K562 (cell line): ENCODE measurements at regions not wholly inside any gene's neighbourhood (a gene's known extent, or its start where the extent isn't known, plus 50 kb on each side); places are given as distances from the start of the nearest gene placed in this dataset.

Experiments
- ATAC-seq: fragments of 200-7000 bp; cut with Tn5 transposase; 3 replicates; pipeline ENCODE4 v1.9.1; 2020; ENCODE audit warnings: moderate library complexity
- BruUV-seq: library from RNA; stranded (reverse); fragments of 400-500 nt; replicated peaks from 2 replicates; lab custom pipeline; 2021; lab: Mats Ljungman, UMichigan
- CTCF ChIA-PET: fragments of 300-600 bp; formaldehyde crosslinking; extraction: SDS; loops from one replicate; lab custom pipeline; 2021; ENCODE audit warnings: low intra/inter-chr PET ratio; lab: Yijun Ruan, JAX
- POLR2A ChIA-PET: fragments of 300-600, 350-650 bp; sonication (Branson Sonifier 250); formaldehyde crosslinking; extraction: SDS; loops from one replicate; lab custom pipeline; 2021; ENCODE audit warnings: antibody characterized with exemption, inconsistent platforms; lab: Yijun Ruan, JAX
- DNase-seq, 4 experiments: peaks; one replicate each; pipeline versions ENCODE4 v3.0.0 to v3.0.0-alpha.2; 2011 to 2018; ENCODE audit warnings: low spot score in 3 of 4, mixed read lengths in 3 of 4; ENCODE audit errors: extremely low read depth in 1 of 4
- FAIRE-seq: peaks from 2 replicates; lab custom pipeline; 2011; peaks lifted over from hg19 to GRCh38; lab: Jason Lieb, UNC
- H2AFZ ChIP-seq: 2 replicates; pipeline ENCODE4 v1.6.0; 2011; ENCODE audit warnings: low read depth, low read length, control low read depth, inconsistent platforms
- H3K27ac ChIP-seq: fragments of 200-600 bp; 3 replicates; pipeline ENCODE4 v1.8.0; 2011; ENCODE audit warnings: low read depth, mild to moderate bottlenecking, control low read depth, inconsistent platforms, low read length, moderate library complexity, mixed read lengths; ENCODE audit errors: extremely low read depth
- H3K27me3 ChIP-seq, 2 experiments: fragments of 300-600 bp in 1 of 2; 2 replicates in 1 of 2; 3 replicates in 1 of 2; pipeline versions ENCODE4 v1.6.0 to v1.8.0; 2011; ENCODE audit warnings: inconsistent platforms in 2 of 2, low read length in 2 of 2, mild to moderate bottlenecking in 1 of 2, mixed read lengths in 1 of 2, moderate library complexity in 1 of 2; ENCODE audit not compliant: control insufficient read depth in 2 of 2, insufficient read depth in 2 of 2
- H3K36me3 ChIP-seq: fragments of 300-600 bp; 3 replicates; pipeline ENCODE4 v1.8.0; 2011; ENCODE audit warnings: mild to moderate bottlenecking, low read length, inconsistent platforms; ENCODE audit not compliant: control insufficient read depth, insufficient read depth
- H3K4me1 ChIP-seq, 2 experiments: fragments of 200-600 bp in 1 of 2; replicated peaks in 1 of 2; 2 replicates in 1 of 2; 3 replicates in 1 of 2; pipeline versions ENCODE4 v1.5.1 to v1.8.0; 2011; ENCODE audit warnings: inconsistent platforms in 2 of 2, low read length in 2 of 2, mild to moderate bottlenecking in 1 of 2, mixed read lengths in 1 of 2, moderate library complexity in 1 of 2; ENCODE audit not compliant: control insufficient read depth in 2 of 2, insufficient read depth in 2 of 2
- H3K4me2 ChIP-seq: 2 replicates; pipeline ENCODE4 v1.6.1; 2011; ENCODE audit warnings: low read length, control low read depth, inconsistent platforms, mixed read lengths; ENCODE audit not compliant: insufficient read depth
- H3K4me3 ChIP-seq: fragments of 200-600 bp; sonication (generic), shearing (Covaris generic); 2 replicates; pipeline ENCODE4 v1.5.1; 2016; ENCODE audit warnings: control low read depth, inconsistent platforms
- H3K79me2 ChIP-seq: fragments of 200-600 bp; 3 replicates; pipeline ENCODE4 v1.8.0; 2011; ENCODE audit warnings: low read length, inconsistent platforms; ENCODE audit not compliant: control insufficient read depth, insufficient read depth
- H3K9ac ChIP-seq, 2 experiments: 2 replicates each; pipeline versions ENCODE4 v1.6.0 to v1.6.1; 2011; ENCODE audit warnings: low read depth in 2 of 2, low read length in 2 of 2, control low read depth in 1 of 2, inconsistent platforms in 1 of 2, mild to moderate bottlenecking in 1 of 2, mixed read lengths in 1 of 2; ENCODE audit not compliant: insufficient read depth in 1 of 2
- H3K9me1 ChIP-seq: one replicate; pipeline ENCODE4 v1.6.0; 2011; ENCODE audit warnings: inconsistent platforms, mild to moderate bottlenecking, low read length, moderate library complexity; ENCODE audit not compliant: control insufficient read depth, insufficient read depth
- H3K9me3 ChIP-seq: replicated peaks from 2 replicates; pipeline ENCODE4 v1.5.1; 2011; ENCODE audit warnings: low read depth, low read length, inconsistent platforms; ENCODE audit not compliant: control insufficient read depth, insufficient read depth
- H4K20me1 ChIP-seq: replicated peaks from 2 replicates; pipeline ENCODE4 v1.6.1; 2011; ENCODE audit warnings: low read length, inconsistent platforms, mixed read lengths; ENCODE audit not compliant: control insufficient read depth, insufficient read depth
- BCLAF1 ChIP-seq, 2 experiments: fragments of 450-650 bp in 1 of 2; IDR thresholded peaks; 2 replicates each; pipeline ENCODE4 v1.6.1; 2011 to 2017; ENCODE audit warnings: low read depth in 2 of 2, antibody characterized with exemption in 1 of 2, borderline replicate concordance in 1 of 2, low read length in 1 of 2, mild to moderate bottlenecking in 1 of 2, mixed read lengths in 1 of 2; ENCODE audit not compliant: control insufficient read depth in 1 of 2
- CC2D1A ChIP-seq: fragments of 450-650 bp; IDR thresholded peaks from 2 replicates; pipeline ENCODE4 v1.6.1; 2017; ENCODE audit warnings: mild to moderate bottlenecking
- CSDE1 ChIP-seq, 2 experiments: fragments of 450-650 bp; IDR thresholded peaks; 2 replicates each; pipeline ENCODE4 v1.6.1; 2016; ENCODE audit warnings: mild to moderate bottlenecking in 1 of 2
- GATAD2B ChIP-seq: fragments of 450-650 bp; IDR thresholded peaks from 2 replicates; pipeline ENCODE4 v1.6.1; 2017; ENCODE audit warnings: mild to moderate bottlenecking, borderline replicate concordance
- MITF ChIP-seq: IDR thresholded peaks from 2 replicates; pipeline ENCODE4 v1.6.1; 2014; ENCODE audit warnings: antibody characterized with exemption
- POLR3G ChIP-seq: IDR thresholded peaks from 2 replicates; pipeline ENCODE4 v1.6.1; 2011; ENCODE audit not compliant: insufficient read length, insufficient replicate concordance; ENCODE audit errors: extremely low read depth
- PURB ChIP-seq: sonication (generic); formaldehyde crosslinking; IDR thresholded peaks from 2 replicates; pipeline ENCODE4 v1.9.0; 2021; ENCODE audit warnings: low read depth, mild to moderate bottlenecking, missing genetic modification reagents
- TCF15 ChIP-seq: fragments of 250-450 bp; sonication (Bioruptor Pico); IDR thresholded peaks from 2 replicates; pipeline ENCODE4 v1.8.0; 2022; ENCODE audit warnings: moderate library complexity, mild to moderate bottlenecking, inconsistent platforms
- WGBS: fragments of 100-300 bp; shearing (Covaris generic); methylation state at CpG from one replicate; pipeline ENCODE4 v1.1.6; 2016; ENCODE audit warnings: low coverage, mixed read lengths; ENCODE audit not compliant: insufficient coverage; ENCODE audit errors: missing lambda C conversion rate; 5-methylcytosine and 5-hydroxymethylcytosine counted together
- in situ Hi-C: fragments of 300-500 bp; cut with MboI; formaldehyde crosslinking; loops from 4 replicates; pipeline ENCODE4 v1.15.0; 2018; ENCODE audit warnings: inconsistent platforms, mixed read lengths
- intact Hi-C: fragments of 100-400 bp; cut with micrococcal nuclease; formaldehyde crosslinking; loops from 2 replicates; pipeline ENCODE4 v1.14.2; 2022
- TF ChIP-seq, protein P1 (sequence below): fragments of 250-450 bp; sonication (Bioruptor Pico); IDR thresholded peaks from 2 replicates; pipeline ENCODE4 v1.8.0; 2021; ENCODE audit warnings: mild to moderate bottlenecking, moderate library complexity
- TF ChIP-seq, protein P2 (sequence below): fragments of 450-650 bp; IDR thresholded peaks from one replicate; pipeline ENCODE4 v1.6.1; 2018; ENCODE audit warnings: mild to moderate bottlenecking, moderate library complexity; ENCODE audit not compliant: partially characterized antibody
- TF ChIP-seq, protein P3 (sequence below), 3 experiments: IDR thresholded peaks in 2 of 3; conservative IDR thresholded peaks in 1 of 3; 2 replicates each; pipeline ENCODE4 v1.5.1; 2011 to 2012; ENCODE audit warnings: low read length in 3 of 3, mild to moderate bottlenecking in 3 of 3, control low read depth in 2 of 3, improper control_type of control experiment in 1 of 3, inconsistent platforms in 1 of 3, low read depth in 1 of 3, mixed read lengths in 1 of 3, moderate library complexity in 1 of 3; ENCODE audit not compliant: insufficient read depth in 2 of 3

DNA sequence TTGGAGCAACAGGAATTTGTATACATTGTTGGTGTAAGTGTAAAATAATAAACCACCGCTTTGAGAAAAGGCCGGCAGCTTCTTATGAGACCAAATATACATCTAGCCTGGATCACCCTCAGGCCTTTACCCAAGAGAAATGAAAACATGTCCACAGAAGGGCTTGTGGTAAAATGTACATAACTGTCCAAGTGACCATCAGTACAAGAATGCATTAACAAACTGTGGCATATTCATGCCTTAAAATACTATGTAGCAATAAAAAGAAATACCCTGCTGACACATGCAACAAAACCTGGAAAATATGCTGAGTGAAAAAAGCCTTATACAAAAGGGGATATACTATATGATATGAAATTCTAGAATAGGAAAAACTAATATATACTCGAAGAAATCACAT lies 311.9 kb upstream of the TRPC7 start (continued):
- TF ChIP-seq, protein P1, sequence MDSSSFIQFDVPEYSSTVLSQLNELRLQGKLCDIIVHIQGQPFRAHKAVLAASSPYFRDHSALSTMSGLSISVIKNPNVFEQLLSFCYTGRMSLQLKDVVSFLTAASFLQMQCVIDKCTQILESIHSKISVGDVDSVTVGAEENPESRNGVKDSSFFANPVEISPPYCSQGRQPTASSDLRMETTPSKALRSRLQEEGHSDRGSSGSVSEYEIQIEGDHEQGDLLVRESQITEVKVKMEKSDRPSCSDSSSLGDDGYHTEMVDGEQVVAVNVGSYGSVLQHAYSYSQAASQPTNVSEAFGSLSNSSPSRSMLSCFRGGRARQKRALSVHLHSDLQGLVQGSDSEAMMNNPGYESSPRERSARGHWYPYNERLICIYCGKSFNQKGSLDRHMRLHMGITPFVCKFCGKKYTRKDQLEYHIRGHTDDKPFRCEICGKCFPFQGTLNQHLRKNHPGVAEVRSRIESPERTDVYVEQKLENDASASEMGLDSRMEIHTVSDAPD (CRISPR knock-in tag), result no peak
- no peak for TF ChIP-seq PURB (CRISPR knock-in tag)

DNA sequence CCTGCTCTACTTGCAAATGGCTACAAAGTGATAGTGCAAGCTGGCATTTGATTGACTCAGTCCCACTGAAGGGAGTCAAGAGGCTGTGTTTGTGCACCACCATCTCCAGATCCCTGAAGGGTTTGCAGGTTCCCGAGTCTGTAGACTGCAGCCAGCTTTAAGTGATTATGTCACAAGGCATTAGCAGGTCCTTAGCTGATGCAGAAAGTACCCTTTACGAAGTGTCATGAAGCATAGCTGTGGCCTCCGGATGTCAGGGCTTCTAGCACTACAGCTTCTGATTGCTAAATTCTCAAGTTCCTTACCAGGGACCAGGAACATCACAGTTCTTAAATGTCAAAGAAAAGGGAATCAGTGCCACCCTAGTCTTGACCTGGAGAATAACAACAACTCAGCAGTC lies 311.3 kb upstream of the TRPC7 start:
- no peak for DNase-seq
- intact Hi-C loops, result no loop called here
- H3K79me2 ChIP-seq, result no peaks in the 10 kb centered on the region
- ChIA-PET CTCF (no interaction called here), POLR2A (interaction anchor here (0.6 to 1.3 kb wide), 2 partner anchors 10 to 16 kb away, joined by 4 read pairs; no protein-coding TSS in a partner anchor)
- no peaks in the 10 kb centered on the region for H3K4me1 ChIP-seq
- ATAC-seq, result no peak
- H3K4me3 ChIP-seq, result no peak overlapping the region
- TF ChIP-seq POLR3G (no peak), CSDE1 (IDR thresholded peaks at IDR 0.05) (no peak), GATAD2B (no peak), CC2D1A (no peak), MITF (no peak), TCF15 (CRISPR knock-in tag) (no peak), BCLAF1 (IDR thresholded peaks at IDR 0.05; ENCODE audit: borderline replicate concordance in 1 of 2, control insufficient read depth in 1 of 2, low read depth in 2 of 2, low read length in 1 of 2) (no peak)
- TF ChIP-seq, protein P2, sequence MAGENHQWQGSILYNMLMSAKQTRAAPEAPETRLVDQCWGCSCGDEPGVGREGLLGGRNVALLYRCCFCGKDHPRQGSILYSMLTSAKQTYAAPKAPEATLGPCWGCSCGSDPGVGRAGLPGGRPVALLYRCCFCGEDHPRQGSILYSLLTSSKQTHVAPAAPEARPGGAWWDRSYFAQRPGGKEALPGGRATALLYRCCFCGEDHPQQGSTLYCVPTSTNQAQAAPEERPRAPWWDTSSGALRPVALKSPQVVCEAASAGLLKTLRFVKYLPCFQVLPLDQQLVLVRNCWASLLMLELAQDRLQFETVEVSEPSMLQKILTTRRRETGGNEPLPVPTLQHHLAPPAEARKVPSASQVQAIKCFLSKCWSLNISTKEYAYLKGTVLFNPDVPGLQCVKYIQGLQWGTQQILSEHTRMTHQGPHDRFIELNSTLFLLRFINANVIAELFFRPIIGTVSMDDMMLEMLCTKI, result no peak
- TF ChIP-seq, protein P3, sequence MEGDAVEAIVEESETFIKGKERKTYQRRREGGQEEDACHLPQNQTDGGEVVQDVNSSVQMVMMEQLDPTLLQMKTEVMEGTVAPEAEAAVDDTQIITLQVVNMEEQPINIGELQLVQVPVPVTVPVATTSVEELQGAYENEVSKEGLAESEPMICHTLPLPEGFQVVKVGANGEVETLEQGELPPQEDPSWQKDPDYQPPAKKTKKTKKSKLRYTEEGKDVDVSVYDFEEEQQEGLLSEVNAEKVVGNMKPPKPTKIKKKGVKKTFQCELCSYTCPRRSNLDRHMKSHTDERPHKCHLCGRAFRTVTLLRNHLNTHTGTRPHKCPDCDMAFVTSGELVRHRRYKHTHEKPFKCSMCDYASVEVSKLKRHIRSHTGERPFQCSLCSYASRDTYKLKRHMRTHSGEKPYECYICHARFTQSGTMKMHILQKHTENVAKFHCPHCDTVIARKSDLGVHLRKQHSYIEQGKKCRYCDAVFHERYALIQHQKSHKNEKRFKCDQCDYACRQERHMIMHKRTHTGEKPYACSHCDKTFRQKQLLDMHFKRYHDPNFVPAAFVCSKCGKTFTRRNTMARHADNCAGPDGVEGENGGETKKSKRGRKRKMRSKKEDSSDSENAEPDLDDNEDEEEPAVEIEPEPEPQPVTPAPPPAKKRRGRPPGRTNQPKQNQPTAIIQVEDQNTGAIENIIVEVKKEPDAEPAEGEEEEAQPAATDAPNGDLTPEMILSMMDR (IDR thresholded peaks at IDR 0.05 in 2 of 3, conservative IDR thresholded peaks at IDR 0.05 in 1 of 3; ENCODE audit: insufficient read depth in 2 of 3, low read depth in 1 of 3, low read length in 3 of 3), result no peak
- H3K9ac ChIP-seq, result no peak overlapping the region
- no TSS peak for BruUV-seq
- H3K27ac ChIP-seq, result no peak overlapping the region
- H4K20me1 ChIP-seq, result no peaks in the 10 kb centered on the region
- H3K36me3 ChIP-seq, result no peaks in the 10 kb centered on the region
- in situ Hi-C loops, result no loop called here
- H3K4me2 ChIP-seq, result no peak overlapping the region
- FAIRE-seq, result no peak
- no peaks in the 10 kb centered on the region for H3K27me3 ChIP-seq
- no peaks in the 10 kb centered on the region; the same call in 1 of the 2 replicates for H3K9me3 ChIP-seq
- no peak overlapping the region for H2AFZ ChIP-seq
- no peaks in the 10 kb centered on the region for H3K9me1 ChIP-seq
- WGBS, result 0% methylated on average over 3 of the region's 3 CpGs
